ENCODE measurements at regions not wholly inside any gene's neighbourhood (a gene's known extent, or its start where the extent isn't known, plus 50 kb on each side); places are given as distances from the start of the nearest gene placed in this dataset.

DNA sequence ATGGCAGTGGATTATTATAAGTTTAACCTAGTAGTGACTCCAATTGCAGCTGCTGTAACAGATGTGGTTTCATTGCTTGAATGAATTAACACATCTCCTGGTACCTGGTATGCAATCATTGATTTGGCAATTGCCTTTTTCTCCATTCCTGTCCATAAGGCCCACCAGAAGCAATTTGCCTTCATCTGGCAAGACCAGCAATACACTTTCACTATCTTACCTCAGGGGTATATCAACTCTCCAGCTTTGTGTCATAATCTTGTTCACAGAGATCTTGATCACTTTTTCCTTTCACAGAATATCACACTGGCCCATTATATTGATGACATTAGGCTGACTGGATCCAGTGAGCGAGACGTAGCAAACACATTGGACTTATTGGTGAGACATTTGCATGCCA lies 128.7 kb upstream of the ZC3H12C start:
- TF ChIP-seq, protein P1, sequence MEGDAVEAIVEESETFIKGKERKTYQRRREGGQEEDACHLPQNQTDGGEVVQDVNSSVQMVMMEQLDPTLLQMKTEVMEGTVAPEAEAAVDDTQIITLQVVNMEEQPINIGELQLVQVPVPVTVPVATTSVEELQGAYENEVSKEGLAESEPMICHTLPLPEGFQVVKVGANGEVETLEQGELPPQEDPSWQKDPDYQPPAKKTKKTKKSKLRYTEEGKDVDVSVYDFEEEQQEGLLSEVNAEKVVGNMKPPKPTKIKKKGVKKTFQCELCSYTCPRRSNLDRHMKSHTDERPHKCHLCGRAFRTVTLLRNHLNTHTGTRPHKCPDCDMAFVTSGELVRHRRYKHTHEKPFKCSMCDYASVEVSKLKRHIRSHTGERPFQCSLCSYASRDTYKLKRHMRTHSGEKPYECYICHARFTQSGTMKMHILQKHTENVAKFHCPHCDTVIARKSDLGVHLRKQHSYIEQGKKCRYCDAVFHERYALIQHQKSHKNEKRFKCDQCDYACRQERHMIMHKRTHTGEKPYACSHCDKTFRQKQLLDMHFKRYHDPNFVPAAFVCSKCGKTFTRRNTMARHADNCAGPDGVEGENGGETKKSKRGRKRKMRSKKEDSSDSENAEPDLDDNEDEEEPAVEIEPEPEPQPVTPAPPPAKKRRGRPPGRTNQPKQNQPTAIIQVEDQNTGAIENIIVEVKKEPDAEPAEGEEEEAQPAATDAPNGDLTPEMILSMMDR (IDR thresholded peaks at IDR 0.05; ENCODE audit: low read depth, low read length) = no peak
- TF ChIP-seq MYC (IDR thresholded peaks at IDR 0.05; ENCODE audit: low read depth, low read length) = no peak
